PC-9 (cell line): ENCODE measurements at regions not wholly inside any gene's neighbourhood (a gene's known extent, or its start where the extent isn't known, plus 50 kb on each side); places are given as distances from the start of the nearest gene placed in this dataset.

Experiments
- BruUV-seq: library from RNA; stranded (reverse); fragments of 400-500 nt; replicated peaks from 2 replicates; lab custom pipeline; 2021; lab: Mats Ljungman, UMichigan
- CTCF ChIA-PET: fragments of 300-600 bp; sonication (Branson Sonifier 250); formaldehyde crosslinking; loops from one replicate; lab custom pipeline; 2022; ENCODE audit warnings: antibody characterized with exemption; lab: Charles Lee
- POLR2A ChIA-PET: fragments of 300-600 bp; sonication (Branson Sonifier 250); formaldehyde crosslinking; loops from one replicate; lab custom pipeline; 2022; ENCODE audit warnings: antibody characterized with exemption; ENCODE audit not compliant: unreplicated experiment; lab: Charles Lee
- DNase-seq, 2 experiments: peaks; one replicate each; pipeline versions ENCODE4 v3.0.0 to v3.0.0-alpha.2; 2015 to 2022; ENCODE audit warnings: mixed read lengths in 1 of 2
- H2AFZ ChIP-seq: fragments of 200-600 bp; sonication (generic); 2 replicates; pipeline ENCODE4 v1.8.1; 2017; ENCODE audit warnings: antibody characterized with exemption
- H3F3A ChIP-seq: fragments of 200-600 bp; sonication (generic); 2 replicates; pipeline ENCODE4 v1.8.1; 2017; ENCODE audit warnings: antibody characterized with exemption, mild to moderate bottlenecking, low read depth; ENCODE audit not compliant: insufficient read depth
- H3K27ac ChIP-seq: fragments of 200-600 bp; sonication (generic); 2 replicates; pipeline ENCODE4 v1.6.1; 2016; ENCODE audit warnings: mixed run types
- H3K27me3 ChIP-seq: fragments of 200-600 bp; sonication (generic); 2 replicates; pipeline ENCODE4 v1.6.1; 2016; ENCODE audit warnings: low read depth, mixed run types; ENCODE audit not compliant: insufficient read depth
- H3K36me3 ChIP-seq: fragments of 200-600 bp; sonication (generic); 2 replicates; pipeline ENCODE4 v1.6.1; 2016; ENCODE audit warnings: low read depth, mixed run types
- H3K4me1 ChIP-seq: fragments of 200-600 bp; sonication (generic); replicated peaks from 2 replicates; pipeline ENCODE4 v1.6.1; 2016; ENCODE audit warnings: mixed run types; ENCODE audit not compliant: insufficient read depth
- H3K4me2 ChIP-seq: fragments of 200-600 bp; sonication (generic); 2 replicates; pipeline ENCODE4 v1.6.1; 2017; ENCODE audit warnings: mixed run types
- H3K4me3 ChIP-seq: fragments of 200-600 bp; sonication (generic); 2 replicates; pipeline ENCODE4 v1.6.1; 2016; ENCODE audit warnings: mixed run types
- H3K79me2 ChIP-seq: fragments of 200-600 bp; sonication (generic); 2 replicates; pipeline ENCODE4 v1.6.1; 2017; ENCODE audit warnings: low read depth, mixed run types
- H3K9me2 ChIP-seq: fragments of 200-600 bp; sonication (generic); 2 replicates; pipeline ENCODE4 v1.8.1; 2017; ENCODE audit warnings: mild to moderate bottlenecking; ENCODE audit not compliant: insufficient read depth
- H3K9me3 ChIP-seq: fragments of 200-600 bp; sonication (generic); 2 replicates; pipeline ENCODE4 v1.8.1; 2016; ENCODE audit warnings: low read depth; ENCODE audit not compliant: insufficient read depth
- H4K20me1 ChIP-seq: fragments of 200-600 bp; sonication (generic); 2 replicates; pipeline ENCODE4 v1.8.1; 2017; ENCODE audit not compliant: insufficient read depth
- CTCF ChIP-seq: fragments of 200-600 bp; sonication (generic); conservative IDR thresholded peaks from 2 replicates; pipeline ENCODE4 v1.6.1; 2017; ENCODE audit warnings: mixed run types, antibody characterized with exemption, mild to moderate bottlenecking, moderate library complexity
- EZH2 ChIP-seq: fragments of 200-600 bp; sonication (generic); IDR thresholded peaks from 2 replicates; pipeline ENCODE4 v1.8.0; 2017; ENCODE audit warnings: antibody characterized with exemption, low read depth
- intact Hi-C: fragments of 100-400 bp; cut with micrococcal nuclease; formaldehyde crosslinking; loops from one replicate; pipeline ENCODE4 v1.10.0; 2022; ENCODE audit not compliant: unreplicated experiment

- Histone ChIP-seq H3K27ac (no peak overlapping the region), H3K4me3 (no peak overlapping the region), H3K4me1 (no peaks in the 10 kb centered on the region), H3K79me2 (no peaks in the 10 kb centered on the region), H2AFZ (no peak overlapping the region), H4K20me1 (no peaks in the 10 kb centered on the region), H3K4me2 (no peak overlapping the region), H3F3A (no peaks in the 10 kb centered on the region), H3K36me3 (no peaks in the 10 kb centered on the region), H3K27me3 (peaks cover 100% of the 10 kb centered on the region), H3K9me2 (no peaks in the 10 kb centered on the region), H3K9me3 (no peaks in the 10 kb centered on the region)
- POLR2A ChIA-PET = no interaction called here
- CTCF ChIA-PET = no interaction called here
- TF ChIP-seq CTCF (no peak), EZH2 (no peak)
- BruUV-seq = no TSS peak
- DNase-seq = no peak
- intact Hi-C loops = no loop called here
These were observed 353.8 kb upstream of the SALL3 start for GRCh38 chr18:78625847-78626246.

GRCh38 chr18:78627551-78628346, 351.9 kb upstream of the SALL3 start:
- CTCF ChIA-PET = no interaction called here
- Histone ChIP-seq H3K27ac (no peak overlapping the region), H3K27me3 (peaks cover 92% of the 10 kb centered on the region), H3F3A (no peaks in the 10 kb centered on the region), H3K36me3 (no peaks in the 10 kb centered on the region), H3K4me1 (no peaks in the 10 kb centered on the region), H3K4me2 (no peak overlapping the region), H3K9me2 (no peaks in the 10 kb centered on the region), H3K9me3 (no peaks in the 10 kb centered on the region), H2AFZ (no peak overlapping the region), H3K4me3 (no peak overlapping the region), H4K20me1 (no peaks in the 10 kb centered on the region), H3K79me2 (no peaks in the 10 kb centered on the region)
- TF ChIP-seq EZH2 (no peak), CTCF (no peak)
- POLR2A ChIA-PET = no interaction called here
- BruUV-seq = no TSS peak
- intact Hi-C loops = no loop called here
- DNase-seq = no peak

GRCh38 chr18:78629426-78629825, 350.2 kb upstream of the SALL3 start:
- no peaks in the 10 kb centered on the region for H3K9me3 ChIP-seq
- H3K27me3 ChIP-seq = peaks cover 81% of the 10 kb centered on the region
- no peaks in the 10 kb centered on the region for H3K36me3 ChIP-seq
- no peak overlapping the region for H3K27ac ChIP-seq
- H3K4me1 ChIP-seq = no peaks in the 10 kb centered on the region
- no peaks in the 10 kb centered on the region for H3F3A ChIP-seq
- H3K79me2 ChIP-seq = no peaks in the 10 kb centered on the region
- no peaks in the 10 kb centered on the region for H4K20me1 ChIP-seq
- no TSS peak for BruUV-seq
- H3K4me2 ChIP-seq = no peak overlapping the region
- no peak overlapping the region for H2AFZ ChIP-seq
- no peak for DNase-seq
- TF ChIP-seq CTCF (no peak), EZH2 (no peak)
- intact Hi-C loops = no loop called here
- H3K9me2 ChIP-seq = no peaks in the 10 kb centered on the region
- ChIA-PET CTCF (no interaction called here), POLR2A (no interaction called here)
- H3K4me3 ChIP-seq = no peak overlapping the region
